ENCODE measurements at regions not wholly inside any gene's neighbourhood (a gene's known extent, or its start where the extent isn't known, plus 50 kb on each side); places are given as distances from the start of the nearest gene placed in this dataset.

- TF ChIP-seq EZH2phosphoT487 (IDR thresholded peaks at IDR 0.05; ENCODE audit: insufficient read depth, low read depth) (no peak), EZH2 (IDR thresholded peaks at IDR 0.05; ENCODE audit: insufficient read depth, poor library complexity, severe bottlenecking) (no peak)
Measured at GRCh38 chr20:41786158-41786557, 168.0 kb upstream of the CHD6 start.
